IMR-90 (cell line): ENCODE measurements at regions not wholly inside any gene's neighbourhood (a gene's known extent, or its start where the extent isn't known, plus 50 kb on each side); places are given as distances from the start of the nearest gene placed in this dataset.

Source experiments
- ATAC-seq: fragments of 200-7000 bp; cut with Tn5 transposase; 2 replicates; pipeline ENCODE4 v1.9.1; 2020; ENCODE audit warnings: low read depth, mild to moderate bottlenecking, moderate library complexity
- BruUV-seq: library from RNA; stranded (reverse); fragments of 400-500 nt; replicated peaks from 2 replicates; lab custom pipeline; 2021; lab: Mats Ljungman, UMichigan
- CTCF ChIA-PET: fragments of 300-600 bp; formaldehyde crosslinking; extraction: SDS; loops from one replicate; lab custom pipeline; 2021; ENCODE audit warnings: antibody characterized with exemption; lab: Yijun Ruan, JAX
- POLR2A ChIA-PET: fragments of 300-600 bp; sonication (Branson Sonifier 250); formaldehyde crosslinking; loops from one replicate; lab custom pipeline; 2022; ENCODE audit warnings: antibody characterized with exemption; ENCODE audit not compliant: unreplicated experiment; lab: Charles Lee
- DNase-seq: peaks from one replicate; pipeline ENCODE4 v3.0.0; 2013
- H2AFZ ChIP-seq: replicated peaks from 2 replicates; pipeline ENCODE3; 2013; ENCODE audit warnings: low read length, mild to moderate bottlenecking; ENCODE audit not compliant: poor library complexity
- H2AK5ac ChIP-seq: 2 replicates; pipeline ENCODE4 v1.6.1; 2013; ENCODE audit warnings: low read depth, low read length, inconsistent platforms
- H2AK9ac ChIP-seq: replicated peaks from 2 replicates; pipeline ENCODE3; 2013; ENCODE audit warnings: mild to moderate bottlenecking, low read depth, low read length, moderate library complexity; ENCODE audit not compliant: poor library complexity
- H2BK120ac ChIP-seq: 2 replicates; pipeline ENCODE4 v1.6.1; 2013; ENCODE audit warnings: low read depth, low read length, inconsistent platforms
- H2BK15ac ChIP-seq: 3 replicates; pipeline ENCODE4 v1.6.1; 2013; ENCODE audit warnings: low read depth, low read length, inconsistent platforms
- H2BK20ac ChIP-seq: 2 replicates; pipeline ENCODE4 v1.6.1; 2013; ENCODE audit warnings: low read depth, mild to moderate bottlenecking, inconsistent platforms, low read length, moderate library complexity
- H2BK5ac ChIP-seq: 2 replicates; pipeline ENCODE4 v1.6.1; 2013; ENCODE audit warnings: mild to moderate bottlenecking, low read depth, low read length, inconsistent platforms; ENCODE audit not compliant: poor library complexity, severe bottlenecking
- H3K14ac ChIP-seq: replicated peaks from 2 replicates; pipeline ENCODE4 v1.6.1; 2013; ENCODE audit warnings: low read depth, low read length, inconsistent platforms
- H3K18ac ChIP-seq: 2 replicates; pipeline ENCODE4 v1.6.1; 2013; ENCODE audit warnings: low read depth, low read length, control low read depth
- H3K23ac ChIP-seq: 2 replicates; pipeline ENCODE4 v1.6.1; 2013; ENCODE audit warnings: low read depth, low read length, inconsistent platforms
- H3K27ac ChIP-seq: 2 replicates; pipeline ENCODE4 v1.5.1; 2013; ENCODE audit warnings: mild to moderate bottlenecking, control low read depth, low read length; ENCODE audit not compliant: insufficient read depth
- H3K27me3 ChIP-seq: 2 replicates; pipeline ENCODE4 v1.6.1; 2013; ENCODE audit warnings: low read length; ENCODE audit not compliant: control insufficient read depth, insufficient read depth
- H3K36me3 ChIP-seq: 2 replicates; pipeline ENCODE4 v1.6.1; 2013; ENCODE audit warnings: low read length, mixed read lengths; ENCODE audit not compliant: control insufficient read depth, insufficient read depth
- H3K4ac ChIP-seq: 2 replicates; pipeline ENCODE4 v1.6.1; 2013; ENCODE audit warnings: low read depth, low read length, inconsistent platforms
- H3K4me1 ChIP-seq: 2 replicates; pipeline ENCODE4 v1.6.1; 2013; ENCODE audit warnings: low read length, mixed read lengths; ENCODE audit not compliant: control insufficient read depth, insufficient read depth
- H3K4me2 ChIP-seq: 2 replicates; pipeline ENCODE4 v1.6.1; 2013; ENCODE audit warnings: low read depth, mild to moderate bottlenecking, control low read depth, low read length, moderate library complexity
- H3K4me3 ChIP-seq: 2 replicates; pipeline ENCODE4 v1.5.1; 2013; ENCODE audit warnings: low read depth, mild to moderate bottlenecking, control low read depth, low read length, moderate library complexity; ENCODE audit not compliant: insufficient read depth
- H3K56ac ChIP-seq: 2 replicates; pipeline ENCODE4 v1.6.1; 2013; ENCODE audit warnings: low read length, inconsistent platforms; ENCODE audit not compliant: insufficient read depth; ENCODE audit errors: extremely low read depth
- H3K79me1 ChIP-seq, 2 experiments: 2 replicates each; pipeline ENCODE4 v1.6.1; 2013; ENCODE audit warnings: low read length in 2 of 2, inconsistent platforms in 1 of 2, low read depth in 1 of 2
- H3K9ac ChIP-seq: 2 replicates; pipeline ENCODE4 v1.6.1; 2013; ENCODE audit warnings: low read depth, low read length, control low read depth
- H3K9me1 ChIP-seq: 2 replicates; pipeline ENCODE4 v1.6.1; 2013; ENCODE audit warnings: low read length, inconsistent platforms; ENCODE audit not compliant: insufficient read depth
- H3K9me3 ChIP-seq: 2 replicates; pipeline ENCODE4 v1.6.1; 2013; ENCODE audit warnings: low read length; ENCODE audit not compliant: control insufficient read depth, insufficient read depth
- H4K20me1 ChIP-seq: 2 replicates; pipeline ENCODE4 v1.6.1; 2013; ENCODE audit warnings: low read length, inconsistent platforms; ENCODE audit not compliant: insufficient read depth
- H4K5ac ChIP-seq: 2 replicates; pipeline ENCODE4 v1.6.1; 2013; ENCODE audit warnings: mild to moderate bottlenecking, low read depth, low read length, control low read depth
- H4K8ac ChIP-seq, 2 experiments: 2 replicates each; pipeline ENCODE4 v1.6.1; 2013; ENCODE audit warnings: low read depth in 2 of 2, low read length in 2 of 2, control low read depth in 1 of 2, inconsistent platforms in 1 of 2
- H4K91ac ChIP-seq: 2 replicates; pipeline ENCODE4 v1.6.1; 2013; ENCODE audit warnings: low read depth, low read length, inconsistent platforms; ENCODE audit not compliant: insufficient read depth
- BHLHE40 ChIP-seq: fragments of 150-350 bp; IDR thresholded peaks from 2 replicates; pipeline ENCODE4 v1.6.1; 2016; ENCODE audit warnings: mild to moderate bottlenecking, low read depth, low read length
- CEBPB ChIP-seq: IDR thresholded peaks from 2 replicates; pipeline ENCODE4 v1.6.1; 2012; ENCODE audit warnings: low read depth, low read length, improper control_type of control experiment
- CHD1 ChIP-seq: IDR thresholded peaks from 2 replicates; pipeline ENCODE4 v1.6.1; 2012; ENCODE audit warnings: low read depth, low read length, improper control_type of control experiment
- CTCF ChIP-seq: conservative IDR thresholded peaks from 2 replicates; pipeline ENCODE4 v1.5.1; 2012; ENCODE audit warnings: mild to moderate bottlenecking, low read depth, low read length, improper control_type of control experiment
- ELK1 ChIP-seq: fragments of 150-350 bp; IDR thresholded peaks from 2 replicates; pipeline ENCODE4 v1.6.1; 2016; ENCODE audit warnings: low read depth, mild to moderate bottlenecking, low read length, moderate library complexity, borderline replicate concordance
- FOS ChIP-seq: fragments of 150-350 bp; IDR thresholded peaks from 2 replicates; pipeline ENCODE4 v1.6.1; 2016; ENCODE audit warnings: low read depth, low read length
- MAFK ChIP-seq: IDR thresholded peaks from 2 replicates; pipeline ENCODE4 v1.6.1; 2012; ENCODE audit warnings: low read depth, low read length, improper control_type of control experiment
- MAZ ChIP-seq: IDR thresholded peaks from 2 replicates; pipeline ENCODE4 v1.6.1; 2012; ENCODE audit warnings: low read depth, mild to moderate bottlenecking, low read length, improper control_type of control experiment, moderate library complexity, borderline replicate concordance
- MXI1 ChIP-seq: IDR thresholded peaks from 2 replicates; pipeline ENCODE4 v1.6.1; 2012; ENCODE audit warnings: low read depth, mild to moderate bottlenecking, low read length, moderate library complexity, borderline replicate concordance
- NFE2L2 ChIP-seq: fragments of 150-350 bp; IDR thresholded peaks from 2 replicates; pipeline ENCODE4 v1.6.1; 2016; ENCODE audit warnings: low read depth, mild to moderate bottlenecking, low read length
- POLR2A ChIP-seq: IDR thresholded peaks from 2 replicates; pipeline ENCODE4 v1.6.1; 2012; ENCODE audit warnings: mild to moderate bottlenecking, low read depth, low read length
- RAD21 ChIP-seq: IDR thresholded peaks from 2 replicates; pipeline ENCODE4 v1.6.1; 2012; ENCODE audit warnings: low read length, improper control_type of control experiment
- RCOR1 ChIP-seq: IDR thresholded peaks from 2 replicates; pipeline ENCODE4 v1.6.1; 2012; ENCODE audit warnings: mild to moderate bottlenecking, low read length, improper control_type of control experiment; ENCODE audit not compliant: insufficient replicate concordance
- RFX5 ChIP-seq: IDR thresholded peaks from 2 replicates; pipeline ENCODE4 v1.8.0; 2012; ENCODE audit warnings: low read depth, mild to moderate bottlenecking, low read length, moderate library complexity
- SMC3 ChIP-seq: fragments of 150-350 bp; IDR thresholded peaks from 2 replicates; pipeline ENCODE4 v1.6.1; 2016; ENCODE audit warnings: low read depth, mild to moderate bottlenecking, antibody characterized with exemption, low read length, moderate library complexity
- USF2 ChIP-seq: fragments of 150-350 bp; IDR thresholded peaks from 2 replicates; pipeline ENCODE4 v1.6.1; 2017; ENCODE audit warnings: mild to moderate bottlenecking, antibody characterized with exemption, low read length, low read depth
- WGBS, 2 experiments: methylation state at CpG; one replicate each; pipeline versions ENCODE4 v1.1.5 to v1.1.7; 2013; ENCODE audit warnings: missing lambda C conversion rate in 2 of 2; ENCODE audit not compliant: insufficient read length in 1 of 2; ENCODE audit errors: extremely low coverage in 2 of 2; 5-methylcytosine and 5-hydroxymethylcytosine counted together
- dilution Hi-C: fragments of 300-500 bp; cut with HindIII; formaldehyde crosslinking; loops from one replicate; pipeline ENCODE4 v1.14.3; 2018; ENCODE audit warnings: low sequenced_read_pairs; ENCODE audit not compliant: unreplicated experiment
- in situ Hi-C: fragments of 300-500 bp; cut with MboI; formaldehyde crosslinking; loops from 3 replicates; pipeline ENCODE4 v1.14.3; 2019; ENCODE audit warnings: low sequenced_read_pairs, inconsistent platforms, mixed read lengths
- intact Hi-C: fragments of 100-400 bp; cut with micrococcal nuclease; formaldehyde crosslinking; loops from 2 replicates; pipeline ENCODE4 v1.10.0; 2022

GRCh38 chr10:78838141-78838657, 230.6 kb upstream of the ZMIZ1 start:
- Histone ChIP-seq H2AFZ (no peak overlapping the region), H3K18ac (no peak overlapping the region), H4K5ac (no peak overlapping the region), H2AK9ac (no peak overlapping the region), H2BK20ac (no peak overlapping the region), H3K14ac (no peak overlapping the region), H4K8ac (no peak overlapping the region), H4K20me1 (no peaks in the 10 kb centered on the region), H3K27me3 (peaks cover 41% of the 10 kb centered on the region), H4K91ac (no peak overlapping the region), H3K9ac (no peak overlapping the region), H3K23ac (no peak overlapping the region; the same call in 1 of the 2 replicates), H3K4me2 (no peak overlapping the region), H3K56ac (no peak overlapping the region), H3K4me3 (no peak overlapping the region), H2BK5ac (no peak overlapping the region), H2BK120ac (no peak overlapping the region), H3K9me3 (no peaks in the 10 kb centered on the region; the same call in 1 of the 2 replicates), H3K4me1 (no peaks in the 10 kb centered on the region), H3K27ac (no peak overlapping the region), H3K79me1 (no peaks in the 10 kb centered on the region), H3K4ac (no peak overlapping the region), H3K9me1 (no peaks in the 10 kb centered on the region), H3K36me3 (no peaks in the 10 kb centered on the region), H2BK15ac (no peak overlapping the region), H2AK5ac (no peak overlapping the region)
- intact Hi-C loops = no loop called here
- no peak for TF ChIP-seq BHLHE40
- TF ChIP-seq CEBPB = no peak
- no peak for TF ChIP-seq CTCF
- no peak for TF ChIP-seq RAD21
- no peak for TF ChIP-seq USF2
- TF ChIP-seq FOS = no peak
- no peak for TF ChIP-seq SMC3
- no peak for TF ChIP-seq ELK1
- TF ChIP-seq RCOR1 = no peak
- TF ChIP-seq MXI1 = no peak
- no peak for TF ChIP-seq NFE2L2
- no peak for TF ChIP-seq MAZ
- TF ChIP-seq POLR2A = no peak
- TF ChIP-seq RFX5 = no peak
- TF ChIP-seq MAFK = no peak
- no peak for TF ChIP-seq CHD1
- no CpG with 5 or more reads among the region's 5 CpGs for WGBS, 2 experiments
- ChIA-PET CTCF (no interaction called here), POLR2A (no interaction called here)
- dilution Hi-C loops = no loop called here
- ATAC-seq (no peak), DNase-seq (no peak)
- in situ Hi-C loops = no loop called here
- BruUV-seq = no TSS peak
